ENCODE measurements at regions not wholly inside any gene's neighbourhood (a gene's known extent, or its start where the extent isn't known, plus 50 kb on each side); places are given as distances from the start of the nearest gene placed in this dataset.

- DNase-seq (ENCODE audit: low read depth): no peak
- TF ChIP-seq CTCF (IDR thresholded peaks at IDR 0.05; ENCODE audit: insufficient read depth, low read depth, low read length, missing control alignments): no peak
- no peak overlapping the region for H3K4me3 ChIP-seq (ENCODE audit: low read depth, low read length)
These were observed 81.6 kb upstream of the MED14 start for GRCh38 chrX:40816906-40817305.

DNA sequence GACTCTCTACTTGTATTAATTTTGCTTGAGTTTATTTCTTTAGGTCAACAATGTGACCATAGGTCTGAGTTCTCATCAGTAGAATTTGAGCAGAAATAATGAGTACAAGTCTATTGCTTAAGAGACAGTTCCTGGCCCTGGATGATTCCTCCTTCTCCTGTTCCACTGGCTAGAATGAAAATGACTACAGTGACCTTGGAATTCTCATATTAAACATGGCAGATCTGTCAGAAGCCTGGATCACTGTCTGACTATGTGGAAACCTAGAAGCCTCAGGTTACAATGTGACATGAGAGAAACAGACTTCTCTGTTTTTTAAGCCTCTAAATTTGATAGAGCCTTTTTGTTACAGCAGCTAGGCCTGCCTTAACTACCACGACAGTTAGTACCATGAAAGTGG is 82.9 kb upstream of the MED14 start:
- TF ChIP-seq CTCF (IDR thresholded peaks at IDR 0.05; ENCODE audit: insufficient read depth, low read depth, low read length, missing control alignments): no peak
- no peak overlapping the region for H3K4me3 ChIP-seq (ENCODE audit: low read depth, low read length)
- DNase-seq (ENCODE audit: low read depth): no peak

DNA sequence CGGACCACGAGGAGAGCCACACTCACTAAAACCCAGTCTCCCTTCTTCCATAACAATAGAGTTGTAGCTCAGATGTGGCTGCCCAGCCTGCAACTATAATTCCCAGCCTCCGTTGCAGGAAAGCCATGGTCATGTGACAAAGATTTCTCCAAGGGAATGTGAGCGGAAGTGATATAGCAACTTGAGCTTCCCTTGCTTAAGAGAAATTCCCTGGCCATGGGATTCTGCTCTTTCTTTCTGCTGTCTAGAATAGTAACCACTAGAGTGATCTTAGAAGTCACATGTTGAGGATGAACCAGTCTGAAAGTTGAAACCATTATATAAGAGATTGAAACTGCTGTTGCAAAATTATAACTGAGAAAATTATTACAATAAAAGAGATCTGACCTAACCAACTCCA is 86.4 kb upstream of the MED14 start:
- no peak overlapping the region for H3K4me3 ChIP-seq (ENCODE audit: low read depth, low read length)
- no peak for DNase-seq (ENCODE audit: low read depth)
- no peak for TF ChIP-seq CTCF (IDR thresholded peaks at IDR 0.05; ENCODE audit: insufficient read depth, low read depth, low read length, missing control alignments)

DNA sequence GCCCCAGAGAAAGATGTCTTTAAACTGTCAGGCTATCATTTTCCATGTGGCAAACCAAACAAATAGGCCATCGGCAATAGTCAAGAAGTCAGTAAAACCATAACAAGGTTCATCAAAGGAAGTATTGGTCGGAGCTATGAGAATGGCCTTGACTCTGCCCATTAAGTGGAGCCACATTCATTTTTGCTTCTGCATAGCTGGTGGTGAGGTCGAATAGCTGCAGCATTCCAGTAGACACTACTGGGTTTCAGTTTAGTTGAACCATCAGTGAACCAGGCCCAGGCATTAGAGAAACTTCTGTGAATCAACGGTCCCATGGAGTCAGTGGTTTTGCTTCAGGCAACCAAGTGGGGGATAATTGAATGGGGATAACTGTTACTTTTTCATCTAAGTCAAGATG is 92.0 kb upstream of the MED14 start:
- TF ChIP-seq CTCF (IDR thresholded peaks at IDR 0.05; ENCODE audit: insufficient read depth, low read depth, low read length, missing control alignments): no peak
- no peak for DNase-seq (ENCODE audit: low read depth)
- H3K4me3 ChIP-seq (ENCODE audit: low read depth, low read length): no peak overlapping the region

DNA sequence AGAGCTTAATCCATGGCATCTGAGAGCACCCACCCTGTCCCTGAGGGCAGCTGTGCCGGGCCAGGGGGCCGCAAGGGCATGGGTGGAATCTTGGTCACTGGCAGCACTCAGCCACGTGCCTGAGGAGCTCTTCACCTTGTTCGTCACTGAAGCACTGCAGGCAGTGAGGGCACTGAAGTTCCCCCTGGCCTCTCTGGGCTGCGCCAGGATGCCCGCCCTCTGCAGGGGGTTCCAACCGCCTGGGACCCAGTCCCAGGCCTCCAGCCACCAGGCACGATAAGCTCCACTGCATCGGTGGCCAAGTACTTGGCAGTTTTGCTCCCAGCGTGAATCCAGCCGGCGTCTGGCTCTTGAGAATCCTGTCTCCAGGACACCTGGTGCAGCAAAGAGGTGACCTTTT is 96.4 kb upstream of the MED14 start:
- no peak for TF ChIP-seq CTCF (IDR thresholded peaks at IDR 0.05; ENCODE audit: insufficient read depth, low read depth, low read length, missing control alignments)
- H3K4me3 ChIP-seq (ENCODE audit: low read depth, low read length): no peak overlapping the region
- no peak for DNase-seq (ENCODE audit: low read depth)

- no peak for TF ChIP-seq CTCF (IDR thresholded peaks at IDR 0.05; ENCODE audit: insufficient read depth, low read depth, low read length, missing control alignments)
- DNase-seq (ENCODE audit: low read depth): no peak
- H3K4me3 ChIP-seq (ENCODE audit: low read depth, low read length): no peak overlapping the region
These were observed 97.4 kb upstream of the MED14 start for GRCh38 chrX:40832723-40833122.

- TF ChIP-seq CTCF (IDR thresholded peaks at IDR 0.05; ENCODE audit: insufficient read depth, low read depth, low read length, missing control alignments): no peak
- no peak overlapping the region for H3K4me3 ChIP-seq (ENCODE audit: low read depth, low read length)
- no peak for DNase-seq (ENCODE audit: low read depth)
These were observed 98.9 kb upstream of the MED14 start for GRCh38 chrX:40834225-40834624.
